SK-N-SH treated with all-trans-retinoic acid at 6 μM for 48 hours (cell line): ENCODE measurements at regions not wholly inside any gene's neighbourhood (a gene's known extent, or its start where the extent isn't known, plus 50 kb on each side); places are given as distances from the start of the nearest gene placed in this dataset.

Source experiments
- ARNTL ChIP-seq: fragments of 450-650 bp; formaldehyde crosslinking; IDR thresholded peaks from 2 replicates; pipeline ENCODE4 v1.5.0; 2020; ENCODE audit warnings: low read depth, mild to moderate bottlenecking, moderate library complexity, borderline replicate concordance
- ESRRG ChIP-seq: fragments of 250-450 bp; sonication (Bioruptor Pico); IDR thresholded peaks from 2 replicates; pipeline ENCODE4 v1.6.1; 2021; ENCODE audit warnings: mild to moderate bottlenecking
- ISL1 ChIP-seq: fragments of 250-450 bp; sonication (Bioruptor Pico); IDR thresholded peaks from 2 replicates; pipeline ENCODE4 v2.1.2; 2022; ENCODE audit warnings: mild to moderate bottlenecking, moderate library complexity
- ZFP3 ChIP-seq: fragments of 250-450 bp; sonication (Bioruptor Pico); IDR thresholded peaks from 2 replicates; pipeline ENCODE4 v1.5.0; 2020; ENCODE audit warnings: mild to moderate bottlenecking, moderate library complexity
- ZNF70 ChIP-seq: fragments of 450-650 bp; formaldehyde crosslinking; IDR thresholded peaks from 2 replicates; pipeline ENCODE4 v1.5.0; 2020; ENCODE audit warnings: mild to moderate bottlenecking, moderate library complexity
- ZNF8 ChIP-seq: fragments of 450-650 bp; formaldehyde crosslinking; IDR thresholded peaks from 2 replicates; pipeline ENCODE4 v1.5.0; 2020; ENCODE audit warnings: mild to moderate bottlenecking, moderate library complexity
- TF ChIP-seq, protein P1 (sequence below): fragments of 250-450 bp; sonication (Bioruptor Pico); IDR thresholded peaks from 2 replicates; pipeline ENCODE4 v1.8.0; 2020; ENCODE audit warnings: mild to moderate bottlenecking, moderate library complexity, borderline replicate concordance

DNA sequence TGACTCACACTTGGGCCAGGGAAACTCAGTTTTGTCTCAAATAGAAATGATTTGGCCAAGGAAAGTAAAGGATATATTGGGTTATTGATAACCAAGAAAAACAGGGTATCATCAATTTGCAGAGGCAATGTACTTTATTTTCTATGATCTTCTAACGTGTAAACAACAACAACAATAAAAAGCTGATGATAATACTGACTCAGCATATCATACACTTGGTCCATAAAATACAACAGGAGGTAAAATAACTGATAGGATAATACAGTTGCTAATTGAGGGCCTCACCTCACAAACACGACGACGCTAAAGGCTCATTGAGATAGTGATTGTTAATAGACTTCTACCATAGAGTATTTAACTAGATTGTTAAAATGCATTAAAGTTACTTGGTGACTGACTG, 774.0 kb upstream of the NOVA1 start:
- TF ChIP-seq ISL1 (CRISPR knock-in tag): no peak
- TF ChIP-seq ARNTL: no peak
- TF ChIP-seq, protein P1, sequence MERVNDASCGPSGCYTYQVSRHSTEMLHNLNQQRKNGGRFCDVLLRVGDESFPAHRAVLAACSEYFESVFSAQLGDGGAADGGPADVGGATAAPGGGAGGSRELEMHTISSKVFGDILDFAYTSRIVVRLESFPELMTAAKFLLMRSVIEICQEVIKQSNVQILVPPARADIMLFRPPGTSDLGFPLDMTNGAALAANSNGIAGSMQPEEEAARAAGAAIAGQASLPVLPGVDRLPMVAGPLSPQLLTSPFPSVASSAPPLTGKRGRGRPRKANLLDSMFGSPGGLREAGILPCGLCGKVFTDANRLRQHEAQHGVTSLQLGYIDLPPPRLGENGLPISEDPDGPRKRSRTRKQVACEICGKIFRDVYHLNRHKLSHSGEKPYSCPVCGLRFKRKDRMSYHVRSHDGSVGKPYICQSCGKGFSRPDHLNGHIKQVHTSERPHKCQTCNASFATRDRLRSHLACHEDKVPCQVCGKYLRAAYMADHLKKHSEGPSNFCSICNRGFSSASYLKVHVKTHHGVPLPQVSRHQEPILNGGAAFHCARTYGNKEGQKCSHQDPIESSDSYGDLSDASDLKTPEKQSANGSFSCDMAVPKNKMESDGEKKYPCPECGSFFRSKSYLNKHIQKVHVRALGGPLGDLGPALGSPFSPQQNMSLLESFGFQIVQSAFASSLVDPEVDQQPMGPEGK (CRISPR knock-in tag): no peak
- TF ChIP-seq ZNF70 (CRISPR knock-in tag): no peak
- TF ChIP-seq ZFP3 (CRISPR knock-in tag): no peak
- no peak for TF ChIP-seq ESRRG (CRISPR knock-in tag)
- TF ChIP-seq ZNF8: no peak
